IMR-90 (cell line): ENCODE measurements at regions not wholly inside any gene's neighbourhood (a gene's known extent, or its start where the extent isn't known, plus 50 kb on each side); places are given as distances from the start of the nearest gene placed in this dataset.
"Not testable (repeated sequence)": the region's sequence is repeated elsewhere in the genome, so short reads cannot be mapped to it uniquely, and the experiment has no call there.

Experiments used
- ATAC-seq: fragments of 200-7000 bp; cut with Tn5 transposase; 2 replicates; pipeline ENCODE4 v1.9.1; 2020; ENCODE audit warnings: low read depth, mild to moderate bottlenecking, moderate library complexity
- BruUV-seq: library from RNA; stranded (reverse); fragments of 400-500 nt; replicated peaks from 2 replicates; lab custom pipeline; 2021; lab: Mats Ljungman, UMichigan
- CTCF ChIA-PET: fragments of 300-600 bp; formaldehyde crosslinking; extraction: SDS; loops from one replicate; lab custom pipeline; 2021; ENCODE audit warnings: antibody characterized with exemption; lab: Yijun Ruan, JAX
- POLR2A ChIA-PET: fragments of 300-600 bp; sonication (Branson Sonifier 250); formaldehyde crosslinking; loops from one replicate; lab custom pipeline; 2022; ENCODE audit warnings: antibody characterized with exemption; ENCODE audit not compliant: unreplicated experiment; lab: Charles Lee
- DNase-seq: peaks from one replicate; pipeline ENCODE4 v3.0.0; 2013
- H2AFZ ChIP-seq: replicated peaks from 2 replicates; pipeline ENCODE3; 2013; ENCODE audit warnings: low read length, mild to moderate bottlenecking; ENCODE audit not compliant: poor library complexity
- H2AK5ac ChIP-seq: 2 replicates; pipeline ENCODE4 v1.6.1; 2013; ENCODE audit warnings: low read depth, low read length, inconsistent platforms
- H2AK9ac ChIP-seq: replicated peaks from 2 replicates; pipeline ENCODE3; 2013; ENCODE audit warnings: mild to moderate bottlenecking, low read depth, low read length, moderate library complexity; ENCODE audit not compliant: poor library complexity
- H2BK120ac ChIP-seq: 2 replicates; pipeline ENCODE4 v1.6.1; 2013; ENCODE audit warnings: low read depth, low read length, inconsistent platforms
- H2BK15ac ChIP-seq: 3 replicates; pipeline ENCODE4 v1.6.1; 2013; ENCODE audit warnings: low read depth, low read length, inconsistent platforms
- H2BK20ac ChIP-seq: 2 replicates; pipeline ENCODE4 v1.6.1; 2013; ENCODE audit warnings: low read depth, mild to moderate bottlenecking, inconsistent platforms, low read length, moderate library complexity
- H2BK5ac ChIP-seq: 2 replicates; pipeline ENCODE4 v1.6.1; 2013; ENCODE audit warnings: mild to moderate bottlenecking, low read depth, low read length, inconsistent platforms; ENCODE audit not compliant: poor library complexity, severe bottlenecking
- H3K14ac ChIP-seq: replicated peaks from 2 replicates; pipeline ENCODE4 v1.6.1; 2013; ENCODE audit warnings: low read depth, low read length, inconsistent platforms
- H3K18ac ChIP-seq: 2 replicates; pipeline ENCODE4 v1.6.1; 2013; ENCODE audit warnings: low read depth, low read length, control low read depth
- H3K23ac ChIP-seq: 2 replicates; pipeline ENCODE4 v1.6.1; 2013; ENCODE audit warnings: low read depth, low read length, inconsistent platforms
- H3K27ac ChIP-seq: 2 replicates; pipeline ENCODE4 v1.5.1; 2013; ENCODE audit warnings: mild to moderate bottlenecking, control low read depth, low read length; ENCODE audit not compliant: insufficient read depth
- H3K27me3 ChIP-seq: 2 replicates; pipeline ENCODE4 v1.6.1; 2013; ENCODE audit warnings: low read length; ENCODE audit not compliant: control insufficient read depth, insufficient read depth
- H3K36me3 ChIP-seq: 2 replicates; pipeline ENCODE4 v1.6.1; 2013; ENCODE audit warnings: low read length, mixed read lengths; ENCODE audit not compliant: control insufficient read depth, insufficient read depth
- H3K4ac ChIP-seq: 2 replicates; pipeline ENCODE4 v1.6.1; 2013; ENCODE audit warnings: low read depth, low read length, inconsistent platforms
- H3K4me1 ChIP-seq: 2 replicates; pipeline ENCODE4 v1.6.1; 2013; ENCODE audit warnings: low read length, mixed read lengths; ENCODE audit not compliant: control insufficient read depth, insufficient read depth
- H3K4me2 ChIP-seq: 2 replicates; pipeline ENCODE4 v1.6.1; 2013; ENCODE audit warnings: low read depth, mild to moderate bottlenecking, control low read depth, low read length, moderate library complexity
- H3K4me3 ChIP-seq: 2 replicates; pipeline ENCODE4 v1.5.1; 2013; ENCODE audit warnings: low read depth, mild to moderate bottlenecking, control low read depth, low read length, moderate library complexity; ENCODE audit not compliant: insufficient read depth
- H3K56ac ChIP-seq: 2 replicates; pipeline ENCODE4 v1.6.1; 2013; ENCODE audit warnings: low read length, inconsistent platforms; ENCODE audit not compliant: insufficient read depth; ENCODE audit errors: extremely low read depth
- H3K79me1 ChIP-seq, 2 experiments: 2 replicates each; pipeline ENCODE4 v1.6.1; 2013; ENCODE audit warnings: low read length in 2 of 2, inconsistent platforms in 1 of 2, low read depth in 1 of 2
- H3K9ac ChIP-seq: 2 replicates; pipeline ENCODE4 v1.6.1; 2013; ENCODE audit warnings: low read depth, low read length, control low read depth
- H3K9me1 ChIP-seq: 2 replicates; pipeline ENCODE4 v1.6.1; 2013; ENCODE audit warnings: low read length, inconsistent platforms; ENCODE audit not compliant: insufficient read depth
- H3K9me3 ChIP-seq: 2 replicates; pipeline ENCODE4 v1.6.1; 2013; ENCODE audit warnings: low read length; ENCODE audit not compliant: control insufficient read depth, insufficient read depth
- H4K20me1 ChIP-seq: 2 replicates; pipeline ENCODE4 v1.6.1; 2013; ENCODE audit warnings: low read length, inconsistent platforms; ENCODE audit not compliant: insufficient read depth
- H4K5ac ChIP-seq: 2 replicates; pipeline ENCODE4 v1.6.1; 2013; ENCODE audit warnings: mild to moderate bottlenecking, low read depth, low read length, control low read depth
- H4K8ac ChIP-seq, 2 experiments: 2 replicates each; pipeline ENCODE4 v1.6.1; 2013; ENCODE audit warnings: low read depth in 2 of 2, low read length in 2 of 2, control low read depth in 1 of 2, inconsistent platforms in 1 of 2
- H4K91ac ChIP-seq: 2 replicates; pipeline ENCODE4 v1.6.1; 2013; ENCODE audit warnings: low read depth, low read length, inconsistent platforms; ENCODE audit not compliant: insufficient read depth
- CEBPB ChIP-seq: IDR thresholded peaks from 2 replicates; pipeline ENCODE4 v1.6.1; 2012; ENCODE audit warnings: low read depth, low read length, improper control_type of control experiment
- FOS ChIP-seq: fragments of 150-350 bp; IDR thresholded peaks from 2 replicates; pipeline ENCODE4 v1.6.1; 2016; ENCODE audit warnings: low read depth, low read length
- MXI1 ChIP-seq: IDR thresholded peaks from 2 replicates; pipeline ENCODE4 v1.6.1; 2012; ENCODE audit warnings: low read depth, mild to moderate bottlenecking, low read length, moderate library complexity, borderline replicate concordance
- NFE2L2 ChIP-seq: fragments of 150-350 bp; IDR thresholded peaks from 2 replicates; pipeline ENCODE4 v1.6.1; 2016; ENCODE audit warnings: low read depth, mild to moderate bottlenecking, low read length
- RAD21 ChIP-seq: IDR thresholded peaks from 2 replicates; pipeline ENCODE4 v1.6.1; 2012; ENCODE audit warnings: low read length, improper control_type of control experiment
- RCOR1 ChIP-seq: IDR thresholded peaks from 2 replicates; pipeline ENCODE4 v1.6.1; 2012; ENCODE audit warnings: mild to moderate bottlenecking, low read length, improper control_type of control experiment; ENCODE audit not compliant: insufficient replicate concordance
- RFX5 ChIP-seq: IDR thresholded peaks from 2 replicates; pipeline ENCODE4 v1.8.0; 2012; ENCODE audit warnings: low read depth, mild to moderate bottlenecking, low read length, moderate library complexity
- WGBS, 2 experiments: methylation state at CpG; one replicate each; pipeline versions ENCODE4 v1.1.5 to v1.1.7; 2013; ENCODE audit warnings: missing lambda C conversion rate in 2 of 2; ENCODE audit not compliant: insufficient read length in 1 of 2; ENCODE audit errors: extremely low coverage in 2 of 2; 5-methylcytosine and 5-hydroxymethylcytosine counted together
- dilution Hi-C: fragments of 300-500 bp; cut with HindIII; formaldehyde crosslinking; loops from one replicate; pipeline ENCODE4 v1.14.3; 2018; ENCODE audit warnings: low sequenced_read_pairs; ENCODE audit not compliant: unreplicated experiment
- in situ Hi-C: fragments of 300-500 bp; cut with MboI; formaldehyde crosslinking; loops from 3 replicates; pipeline ENCODE4 v1.14.3; 2019; ENCODE audit warnings: low sequenced_read_pairs, inconsistent platforms, mixed read lengths
- intact Hi-C: fragments of 100-400 bp; cut with micrococcal nuclease; formaldehyde crosslinking; loops from 2 replicates; pipeline ENCODE4 v1.10.0; 2022
- TF ChIP-seq, protein P1 (sequence below): conservative IDR thresholded peaks from 2 replicates; pipeline ENCODE4 v1.5.1; 2012; ENCODE audit warnings: mild to moderate bottlenecking, low read depth, low read length, improper control_type of control experiment

DNA sequence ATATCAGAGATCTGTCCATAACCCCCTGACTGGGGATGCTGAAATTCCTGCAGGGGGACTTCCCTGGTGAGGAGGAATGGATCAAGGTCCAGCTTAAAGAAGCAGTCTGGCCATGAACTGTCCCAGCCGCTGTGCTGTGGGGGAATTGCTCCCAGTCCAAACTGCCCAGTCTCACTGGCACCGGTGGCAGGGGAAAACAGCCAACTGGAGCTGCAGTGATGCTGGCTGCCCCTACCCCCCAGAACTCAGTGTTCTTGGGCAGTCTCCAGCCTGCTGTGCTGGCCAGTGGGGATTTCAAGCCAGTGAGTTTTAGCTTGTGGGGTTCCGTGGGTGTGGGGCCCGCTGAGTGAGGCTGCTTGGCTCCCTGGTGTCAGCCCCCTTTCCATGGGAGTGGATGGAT is 306.5 kb upstream of the RPS23 start:
- Histone ChIP-seq H4K20me1 (no peaks in the 10 kb centered on the region), H3K4ac (no peak overlapping the region), H4K8ac (no peak overlapping the region), H2AK9ac (no peak overlapping the region), H2BK15ac (no peak overlapping the region), H3K23ac (no peak overlapping the region), H3K18ac (no peak overlapping the region), H3K27me3 (peaks cover 4% of the 10 kb centered on the region; the same call in 1 of the 2 replicates), H2BK5ac (no peak overlapping the region), H2BK20ac (no peak overlapping the region), H2BK120ac (no peak overlapping the region), H3K9ac (no peak overlapping the region), H3K79me1 (no peaks in the 10 kb centered on the region), H3K14ac (no peak overlapping the region), H3K4me1 (no peaks in the 10 kb centered on the region), H3K27ac (no peak overlapping the region), H3K4me3 (no peak overlapping the region), H3K56ac (no peak overlapping the region), H3K9me1 (no peaks in the 10 kb centered on the region), H3K9me3 (no peaks in the 10 kb centered on the region), H4K5ac (no peak overlapping the region), H2AFZ (no peak overlapping the region), H2AK5ac (no peak overlapping the region), H3K4me2 (no peak overlapping the region), H4K91ac (no peak overlapping the region), H3K36me3 (no peaks in the 10 kb centered on the region)
- ATAC-seq, result no peak
- CTCF ChIA-PET, result interaction anchor here (0.6 kb wide), 1 partner anchor 264 kb away, joined by 3 read pairs; no protein-coding TSS in a partner anchor
- no TSS peak for BruUV-seq
- no peak for DNase-seq
- intact Hi-C loops, result no loop called here
- POLR2A ChIA-PET, result no interaction called here
- TF ChIP-seq FOS (no peak), CEBPB (no peak), NFE2L2 (no peak), RCOR1 (no peak), MXI1 (no peak), RAD21 (no peak), RFX5 (no peak)
- TF ChIP-seq, protein P1, sequence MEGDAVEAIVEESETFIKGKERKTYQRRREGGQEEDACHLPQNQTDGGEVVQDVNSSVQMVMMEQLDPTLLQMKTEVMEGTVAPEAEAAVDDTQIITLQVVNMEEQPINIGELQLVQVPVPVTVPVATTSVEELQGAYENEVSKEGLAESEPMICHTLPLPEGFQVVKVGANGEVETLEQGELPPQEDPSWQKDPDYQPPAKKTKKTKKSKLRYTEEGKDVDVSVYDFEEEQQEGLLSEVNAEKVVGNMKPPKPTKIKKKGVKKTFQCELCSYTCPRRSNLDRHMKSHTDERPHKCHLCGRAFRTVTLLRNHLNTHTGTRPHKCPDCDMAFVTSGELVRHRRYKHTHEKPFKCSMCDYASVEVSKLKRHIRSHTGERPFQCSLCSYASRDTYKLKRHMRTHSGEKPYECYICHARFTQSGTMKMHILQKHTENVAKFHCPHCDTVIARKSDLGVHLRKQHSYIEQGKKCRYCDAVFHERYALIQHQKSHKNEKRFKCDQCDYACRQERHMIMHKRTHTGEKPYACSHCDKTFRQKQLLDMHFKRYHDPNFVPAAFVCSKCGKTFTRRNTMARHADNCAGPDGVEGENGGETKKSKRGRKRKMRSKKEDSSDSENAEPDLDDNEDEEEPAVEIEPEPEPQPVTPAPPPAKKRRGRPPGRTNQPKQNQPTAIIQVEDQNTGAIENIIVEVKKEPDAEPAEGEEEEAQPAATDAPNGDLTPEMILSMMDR, result no peak
- in situ Hi-C loops, result no loop called here
- dilution Hi-C loops, result no loop called here
- WGBS, 2 experiments, result 42% methylated on average over 3 of the region's 4 CpGs; no CpG with 5 or more reads in 1 of the 2 experiments

DNA sequence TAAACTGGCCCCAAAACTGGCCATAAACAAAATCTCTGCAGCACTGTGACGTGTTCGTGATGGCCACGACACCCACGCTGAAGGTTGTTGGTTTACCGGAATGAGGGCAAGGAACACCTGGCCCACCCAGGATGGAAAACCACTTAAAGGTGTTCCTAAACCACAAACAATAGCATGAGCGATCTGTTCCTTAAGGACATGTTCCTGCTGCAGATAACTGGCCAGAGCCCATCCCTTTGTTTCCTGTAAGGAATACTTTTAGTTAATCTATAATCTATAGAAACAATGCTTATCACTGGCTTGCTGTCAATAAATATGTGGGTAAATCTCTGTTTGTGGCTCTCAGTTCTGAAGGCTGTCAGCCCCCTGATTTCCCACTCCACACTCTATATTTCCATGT is 305.2 kb upstream of the RPS23 start:
- H2BK15ac ChIP-seq, H3K23ac ChIP-seq, H4K91ac ChIP-seq, H2AK9ac ChIP-seq, H2BK20ac ChIP-seq, H3K4me3 ChIP-seq, H3K14ac ChIP-seq, BruUV-seq, H2BK5ac ChIP-seq, H3K4ac ChIP-seq, H3K27ac ChIP-seq, H3K9ac ChIP-seq, dilution Hi-C loops, H3K18ac ChIP-seq, H3K79me1 ChIP-seq, H2AK5ac ChIP-seq, H3K4me2 ChIP-seq, H2BK120ac ChIP-seq, intact Hi-C loops, H3K9me1 ChIP-seq, CTCF ChIA-PET, DNase-seq, H2AFZ ChIP-seq, H3K27me3 ChIP-seq, H3K4me1 ChIP-seq, in situ Hi-C loops, H3K36me3 ChIP-seq, H4K20me1 ChIP-seq, H3K9me3 ChIP-seq, H4K5ac ChIP-seq, H4K8ac ChIP-seq, POLR2A ChIA-PET, H3K56ac ChIP-seq, ATAC-seq: not testable (repeated sequence)
- no CpG with 5 or more reads among the region's 6 CpGs for WGBS, 2 experiments
